ENCODE measurements at regions not wholly inside any gene's neighbourhood (a gene's known extent, or its start where the extent isn't known, plus 50 kb on each side); places are given as distances from the start of the nearest gene placed in this dataset.

- Histone ChIP-seq H3K4me1 (ENCODE audit: insufficient read depth, low read length) (no peaks in the 10 kb centered on the region; the same call in 1 of the 2 replicates), H3K9ac (ENCODE audit: low read depth, low read length) (no peak overlapping the region), H3K9me3 (ENCODE audit: control insufficient read depth, insufficient read depth, low read length) (no peaks in the 10 kb centered on the region), H3K36me3 (ENCODE audit: insufficient read depth, low read length) (no peaks in the 10 kb centered on the region)
These were observed 109.8 kb upstream of the RASGRP1 start for GRCh38 chr15:38674448-38674847.

- H3K4me1 ChIP-seq (ENCODE audit: insufficient read depth, low read length) = no peaks in the 10 kb centered on the region
- H3K9me3 ChIP-seq (ENCODE audit: control insufficient read depth, insufficient read depth, low read length) = no peaks in the 10 kb centered on the region
- no peaks in the 10 kb centered on the region for H3K36me3 ChIP-seq (ENCODE audit: insufficient read depth, low read length)
- no peak overlapping the region for H3K9ac ChIP-seq (ENCODE audit: low read depth, low read length)
These were observed 113.7 kb upstream of the RASGRP1 start for GRCh38 chr15:38678281-38678680.

- no peaks in the 10 kb centered on the region for H3K36me3 ChIP-seq (ENCODE audit: insufficient read depth, low read length)
- H3K4me1 ChIP-seq (ENCODE audit: insufficient read depth, low read length) = no peaks in the 10 kb centered on the region
- no peak overlapping the region for H3K9ac ChIP-seq (ENCODE audit: low read depth, low read length)
- H3K9me3 ChIP-seq (ENCODE audit: control insufficient read depth, insufficient read depth, low read length) = no peaks in the 10 kb centered on the region
These were observed 116.2 kb upstream of the RASGRP1 start for GRCh38 chr15:38680775-38681174.

GRCh38 chr15:38682363-38682762, 117.7 kb upstream of the RASGRP1 start:
- Histone ChIP-seq H3K36me3 (ENCODE audit: insufficient read depth, low read length) (no peaks in the 10 kb centered on the region), H3K4me1 (ENCODE audit: insufficient read depth, low read length) (no peaks in the 10 kb centered on the region), H3K9ac (ENCODE audit: low read depth, low read length) (no peak overlapping the region), H3K9me3 (ENCODE audit: control insufficient read depth, insufficient read depth, low read length) (no peaks in the 10 kb centered on the region)

GRCh38 chr15:38682861-38683260, 118.2 kb upstream of the RASGRP1 start:
- H3K36me3 ChIP-seq (ENCODE audit: insufficient read depth, low read length) = no peaks in the 10 kb centered on the region
- no peaks in the 10 kb centered on the region for H3K4me1 ChIP-seq (ENCODE audit: insufficient read depth, low read length)
- H3K9me3 ChIP-seq (ENCODE audit: control insufficient read depth, insufficient read depth, low read length) = no peaks in the 10 kb centered on the region
- H3K9ac ChIP-seq (ENCODE audit: low read depth, low read length) = no peak overlapping the region

GRCh38 chr15:38683382-38684242, 119.0 kb upstream of the RASGRP1 start:
- Histone ChIP-seq H3K9me3 (ENCODE audit: control insufficient read depth, insufficient read depth, low read length) (no peaks in the 10 kb centered on the region), H3K4me1 (ENCODE audit: insufficient read depth, low read length) (no peaks in the 10 kb centered on the region), H3K36me3 (ENCODE audit: insufficient read depth, low read length) (no peaks in the 10 kb centered on the region), H3K9ac (ENCODE audit: low read depth, low read length) (no peak overlapping the region)

GRCh38 chr15:38684440-38685010, 119.9 kb upstream of the RASGRP1 start:
- no peak overlapping the region for H3K9ac ChIP-seq (ENCODE audit: low read depth, low read length)
- no peaks in the 10 kb centered on the region for H3K9me3 ChIP-seq (ENCODE audit: control insufficient read depth, insufficient read depth, low read length)
- no peaks in the 10 kb centered on the region for H3K4me1 ChIP-seq (ENCODE audit: insufficient read depth, low read length)
- no peaks in the 10 kb centered on the region for H3K36me3 ChIP-seq (ENCODE audit: insufficient read depth, low read length)

GRCh38 chr15:38685686-38686339, 121.2 kb upstream of the RASGRP1 start:
- no peaks in the 10 kb centered on the region for H3K9me3 ChIP-seq (ENCODE audit: control insufficient read depth, insufficient read depth, low read length)
- no peaks in the 10 kb centered on the region for H3K36me3 ChIP-seq (ENCODE audit: insufficient read depth, low read length)
- H3K9ac ChIP-seq (ENCODE audit: low read depth, low read length) = no peak overlapping the region
- no peaks in the 10 kb centered on the region for H3K4me1 ChIP-seq (ENCODE audit: insufficient read depth, low read length)

- no peaks in the 10 kb centered on the region for H3K36me3 ChIP-seq (ENCODE audit: insufficient read depth, low read length)
- no peaks in the 10 kb centered on the region for H3K4me1 ChIP-seq (ENCODE audit: insufficient read depth, low read length)
- no peaks in the 10 kb centered on the region for H3K9me3 ChIP-seq (ENCODE audit: control insufficient read depth, insufficient read depth, low read length)
- no peak overlapping the region for H3K9ac ChIP-seq (ENCODE audit: low read depth, low read length)
These were observed 122.7 kb upstream of the RASGRP1 start for GRCh38 chr15:38687340-38687739.

- Histone ChIP-seq H3K9ac (ENCODE audit: low read depth, low read length) (no peak overlapping the region), H3K9me3 (ENCODE audit: control insufficient read depth, insufficient read depth, low read length) (no peaks in the 10 kb centered on the region), H3K4me1 (ENCODE audit: insufficient read depth, low read length) (no peaks in the 10 kb centered on the region)
These were observed 123.3 kb upstream of the RASGRP1 start for GRCh38 chr15:38687775-38688495.

GRCh38 chr15:38688761-38689160, 124.1 kb upstream of the RASGRP1 start:
- Histone ChIP-seq H3K9me3 (ENCODE audit: control insufficient read depth, insufficient read depth, low read length) (no peaks in the 10 kb centered on the region), H3K4me1 (ENCODE audit: insufficient read depth, low read length) (no peaks in the 10 kb centered on the region), H3K9ac (ENCODE audit: low read depth, low read length) (no peak overlapping the region), H3K36me3 (ENCODE audit: insufficient read depth, low read length) (no peaks in the 10 kb centered on the region)

More at GRCh38 chr15:38687775-38688495, 123.3 kb upstream of the RASGRP1 start:
- H3K36me3 ChIP-seq (ENCODE audit: insufficient read depth, low read length) = no peaks in the 10 kb centered on the region

GRCh38 chr15:38689522-38689921, 124.9 kb upstream of the RASGRP1 start:
- no peaks in the 10 kb centered on the region for H3K9me3 ChIP-seq (ENCODE audit: control insufficient read depth, insufficient read depth, low read length)
- H3K36me3 ChIP-seq (ENCODE audit: insufficient read depth, low read length) = no peaks in the 10 kb centered on the region
- H3K9ac ChIP-seq (ENCODE audit: low read depth, low read length) = no peak overlapping the region
- H3K4me1 ChIP-seq (ENCODE audit: insufficient read depth, low read length) = no peaks in the 10 kb centered on the region

GRCh38 chr15:38690216-38690615, 125.6 kb upstream of the RASGRP1 start:
- Histone ChIP-seq H3K9ac (ENCODE audit: low read depth, low read length) (no peak overlapping the region), H3K9me3 (ENCODE audit: control insufficient read depth, insufficient read depth, low read length) (no peaks in the 10 kb centered on the region), H3K4me1 (ENCODE audit: insufficient read depth, low read length) (no peaks in the 10 kb centered on the region), H3K36me3 (ENCODE audit: insufficient read depth, low read length) (no peaks in the 10 kb centered on the region)

- H3K4me1 ChIP-seq (ENCODE audit: insufficient read depth, low read length) = no peaks in the 10 kb centered on the region
- H3K36me3 ChIP-seq (ENCODE audit: insufficient read depth, low read length) = no peaks in the 10 kb centered on the region
- H3K9me3 ChIP-seq (ENCODE audit: control insufficient read depth, insufficient read depth, low read length) = no peaks in the 10 kb centered on the region
- H3K9ac ChIP-seq (ENCODE audit: low read depth, low read length) = no peak overlapping the region
These were observed 126.2 kb upstream of the RASGRP1 start for GRCh38 chr15:38690719-38691332.

Measured in ES-I3 (cell line).